ENCODE measurements at regions not wholly inside any gene's neighbourhood (a gene's known extent, or its start where the extent isn't known, plus 50 kb on each side); places are given as distances from the start of the nearest gene placed in this dataset.

DNA sequence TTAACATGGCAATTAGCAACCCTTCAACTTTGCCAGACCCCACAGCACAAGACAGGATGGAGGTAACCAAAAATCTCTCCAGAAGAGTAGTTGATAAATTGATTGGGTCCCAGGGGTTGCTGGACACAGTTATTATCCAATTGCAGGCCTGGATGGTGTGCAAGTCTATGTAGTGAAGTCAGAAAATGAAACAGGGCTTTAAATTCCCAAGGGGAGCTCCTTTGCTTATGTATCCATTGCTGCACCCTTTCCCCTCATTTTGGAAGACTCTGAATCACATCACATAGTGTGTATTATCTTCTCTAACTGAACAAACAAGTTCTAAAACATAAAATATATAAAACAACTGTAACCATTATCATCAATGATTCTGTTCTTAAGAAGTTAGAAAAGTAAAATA is 550.2 kb downstream of the LMO4 start:
- Histone ChIP-seq H3K9me3 (ENCODE audit: control insufficient read depth, insufficient read depth, low read length) (no peaks in the 10 kb centered on the region), H3K27ac (ENCODE audit: low read depth, low read length) (no peak overlapping the region), H3K4me1 (ENCODE audit: control insufficient read depth, insufficient read depth, low read length) (no peaks in the 10 kb centered on the region), H3K36me3 (ENCODE audit: control insufficient read depth, insufficient read depth, low read length) (no peaks in the 10 kb centered on the region), H3K27me3 (ENCODE audit: control insufficient read depth, insufficient read depth, low read length) (no peaks in the 10 kb centered on the region), H3K9ac (ENCODE audit: low read depth, low read length) (no peak overlapping the region), H3K4me3 (ENCODE audit: low read depth, low read length) (no peak overlapping the region)

- H3K4me3 ChIP-seq (ENCODE audit: low read depth, low read length), result no peak overlapping the region
- H3K9me3 ChIP-seq (ENCODE audit: control insufficient read depth, insufficient read depth, low read length), result no peaks in the 10 kb centered on the region
- H3K9ac ChIP-seq (ENCODE audit: low read depth, low read length), result no peak overlapping the region
- no peaks in the 10 kb centered on the region for H3K4me1 ChIP-seq (ENCODE audit: control insufficient read depth, insufficient read depth, low read length)
- H3K36me3 ChIP-seq (ENCODE audit: control insufficient read depth, insufficient read depth, low read length), result no peaks in the 10 kb centered on the region
- H3K27me3 ChIP-seq (ENCODE audit: control insufficient read depth, insufficient read depth, low read length), result no peaks in the 10 kb centered on the region
- H3K27ac ChIP-seq (ENCODE audit: low read depth, low read length), result no peak overlapping the region
Observed at GRCh38 chr1:87880098-87880760, 551.5 kb downstream of the LMO4 start.

DNA sequence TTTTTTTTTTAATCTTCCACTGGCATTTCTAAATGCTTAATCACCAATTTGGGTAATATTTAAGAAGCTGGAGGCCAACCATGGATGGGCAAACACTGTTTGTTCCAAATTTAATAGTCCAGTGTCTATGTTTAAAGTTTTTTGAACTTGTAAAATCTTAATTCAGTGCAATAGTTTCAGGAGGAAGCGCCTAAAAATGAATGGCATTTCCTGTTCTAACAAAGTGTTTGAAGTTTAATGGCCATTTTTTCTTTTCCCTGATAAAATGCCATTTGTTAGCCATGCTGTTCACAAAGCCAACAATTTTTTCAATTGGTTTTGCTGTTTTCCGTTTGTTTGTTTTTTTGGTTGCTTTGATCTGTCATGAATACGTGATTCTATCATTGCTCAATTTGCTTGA is 552.1 kb downstream of the LMO4 start:
- H3K27ac ChIP-seq (ENCODE audit: low read depth, low read length), result no peak overlapping the region
- no peaks in the 10 kb centered on the region for H3K36me3 ChIP-seq (ENCODE audit: control insufficient read depth, insufficient read depth, low read length)
- no peaks in the 10 kb centered on the region for H3K9me3 ChIP-seq (ENCODE audit: control insufficient read depth, insufficient read depth, low read length)

DNA sequence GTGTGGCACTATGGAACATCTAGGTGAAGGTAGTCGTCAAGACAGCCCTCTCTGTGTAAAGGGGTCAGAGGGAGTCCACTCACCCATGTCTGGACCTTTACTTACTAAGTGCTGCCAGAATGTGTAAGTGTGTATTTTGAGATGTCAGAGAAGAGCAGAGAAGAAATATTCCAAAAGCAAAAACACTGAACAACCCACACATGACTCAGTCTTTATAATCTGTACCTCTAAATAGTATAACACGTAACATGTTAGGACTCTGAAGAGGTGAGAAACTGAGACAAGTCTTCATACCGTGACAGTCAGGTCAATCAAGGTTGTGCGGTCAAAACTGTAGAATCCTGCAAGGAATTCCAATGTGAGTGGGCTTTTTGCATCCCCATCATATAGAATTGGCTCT is 555.2 kb downstream of the LMO4 start:
- H3K9me3 ChIP-seq (ENCODE audit: control insufficient read depth, insufficient read depth, low read length), result no peaks in the 10 kb centered on the region
- H3K4me1 ChIP-seq (ENCODE audit: control insufficient read depth, insufficient read depth, low read length), result no peaks in the 10 kb centered on the region
- no peaks in the 10 kb centered on the region for H3K36me3 ChIP-seq (ENCODE audit: control insufficient read depth, insufficient read depth, low read length)
- no peaks in the 10 kb centered on the region for H3K27me3 ChIP-seq (ENCODE audit: control insufficient read depth, insufficient read depth, low read length)
- H3K9ac ChIP-seq (ENCODE audit: low read depth, low read length), result no peak overlapping the region
- H3K4me3 ChIP-seq (ENCODE audit: low read depth, low read length), result no peak overlapping the region
- no peak overlapping the region for H3K27ac ChIP-seq (ENCODE audit: low read depth, low read length)

More for the DNA sequence above, 552.1 kb downstream of the LMO4 start:
- no peaks in the 10 kb centered on the region for H3K27me3 ChIP-seq (ENCODE audit: control insufficient read depth, insufficient read depth, low read length)
- no peaks in the 10 kb centered on the region for H3K4me1 ChIP-seq (ENCODE audit: control insufficient read depth, insufficient read depth, low read length)
- H3K4me3 ChIP-seq (ENCODE audit: low read depth, low read length), result no peak overlapping the region
- no peak overlapping the region for H3K9ac ChIP-seq (ENCODE audit: low read depth, low read length)

DNA sequence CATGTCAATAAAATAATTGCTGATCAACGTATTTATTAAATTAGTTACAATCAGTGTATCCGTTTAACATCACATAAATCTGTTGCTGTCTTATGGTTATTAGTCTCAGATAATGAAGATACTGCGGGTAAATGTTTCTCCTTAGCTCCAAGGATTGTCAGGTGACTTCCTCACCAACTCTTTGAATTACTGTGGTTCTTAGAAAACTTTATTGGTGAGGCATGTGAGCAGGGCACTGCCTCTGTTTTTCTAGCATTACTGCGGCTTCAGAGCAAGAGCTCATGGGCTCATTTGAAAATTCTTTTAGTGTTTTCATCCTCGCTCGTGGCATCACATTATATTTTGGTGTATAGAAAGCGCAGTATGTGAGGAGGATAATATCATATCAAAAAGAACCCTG is 555.9 kb downstream of the LMO4 start:
- Histone ChIP-seq H3K27me3 (ENCODE audit: control insufficient read depth, insufficient read depth, low read length) (no peaks in the 10 kb centered on the region), H3K4me1 (ENCODE audit: control insufficient read depth, insufficient read depth, low read length) (no peaks in the 10 kb centered on the region), H3K4me3 (ENCODE audit: low read depth, low read length) (no peak overlapping the region), H3K36me3 (ENCODE audit: control insufficient read depth, insufficient read depth, low read length) (no peaks in the 10 kb centered on the region), H3K9me3 (ENCODE audit: control insufficient read depth, insufficient read depth, low read length) (no peaks in the 10 kb centered on the region), H3K27ac (ENCODE audit: low read depth, low read length) (no peak overlapping the region), H3K9ac (ENCODE audit: low read depth, low read length) (no peak overlapping the region)

DNA sequence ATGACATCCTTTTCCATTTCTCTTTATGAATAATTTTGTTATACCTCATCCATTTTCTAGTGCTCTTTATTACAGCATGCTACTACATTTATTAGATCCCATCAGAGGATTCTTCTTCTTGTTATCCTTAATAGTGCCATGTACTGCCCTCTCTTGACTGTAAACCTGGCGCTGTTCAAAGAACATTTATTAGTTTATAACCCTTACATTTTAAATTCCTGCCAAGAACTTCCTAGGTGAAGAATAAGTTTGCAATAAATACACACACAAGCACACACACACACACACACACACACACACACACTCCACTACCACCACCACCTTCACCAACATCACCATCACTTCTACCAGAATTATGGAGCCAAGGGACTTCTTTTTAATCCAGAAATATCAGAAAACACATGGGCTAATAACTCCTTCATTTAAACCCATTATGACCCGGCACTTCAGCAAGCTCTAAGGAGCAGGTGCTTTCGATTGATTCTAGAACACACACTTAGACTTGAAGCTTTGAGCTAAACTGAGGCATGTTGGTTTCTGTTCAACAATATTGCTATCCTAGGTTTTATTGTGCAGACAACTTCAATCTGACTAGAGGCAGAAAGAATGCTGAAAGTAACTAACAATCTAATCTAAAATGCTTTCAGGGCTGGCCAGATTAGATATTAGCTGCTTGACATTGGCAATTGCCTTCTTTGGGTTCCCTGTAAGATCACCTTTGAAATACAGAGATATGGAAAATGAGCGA is 556.8 kb downstream of the LMO4 start:
- Histone ChIP-seq H3K27ac (ENCODE audit: low read depth, low read length) (no peak overlapping the region), H3K9me3 (ENCODE audit: control insufficient read depth, insufficient read depth, low read length) (no peaks in the 10 kb centered on the region), H3K4me1 (ENCODE audit: control insufficient read depth, insufficient read depth, low read length) (no peaks in the 10 kb centered on the region), H3K4me3 (ENCODE audit: low read depth, low read length) (no peak overlapping the region), H3K36me3 (ENCODE audit: control insufficient read depth, insufficient read depth, low read length) (no peaks in the 10 kb centered on the region), H3K9ac (ENCODE audit: low read depth, low read length) (no peak overlapping the region), H3K27me3 (ENCODE audit: control insufficient read depth, insufficient read depth, low read length) (no peaks in the 10 kb centered on the region)

GRCh38 chr1:87887100-87887499 is 558.4 kb downstream of the LMO4 start:
- no peaks in the 10 kb centered on the region for H3K27me3 ChIP-seq (ENCODE audit: control insufficient read depth, insufficient read depth, low read length)
- H3K36me3 ChIP-seq (ENCODE audit: control insufficient read depth, insufficient read depth, low read length), result no peaks in the 10 kb centered on the region
- no peak overlapping the region for H3K9ac ChIP-seq (ENCODE audit: low read depth, low read length)
- no peaks in the 10 kb centered on the region for H3K4me1 ChIP-seq (ENCODE audit: control insufficient read depth, insufficient read depth, low read length)
- H3K9me3 ChIP-seq (ENCODE audit: control insufficient read depth, insufficient read depth, low read length), result no peaks in the 10 kb centered on the region
- no peak overlapping the region for H3K4me3 ChIP-seq (ENCODE audit: low read depth, low read length)
- H3K27ac ChIP-seq (ENCODE audit: low read depth, low read length), result no peak overlapping the region

- no peak overlapping the region for H3K9ac ChIP-seq (ENCODE audit: low read depth, low read length)
- no peaks in the 10 kb centered on the region for H3K36me3 ChIP-seq (ENCODE audit: control insufficient read depth, insufficient read depth, low read length)
- H3K9me3 ChIP-seq (ENCODE audit: control insufficient read depth, insufficient read depth, low read length), result no peaks in the 10 kb centered on the region
- H3K27ac ChIP-seq (ENCODE audit: low read depth, low read length), result no peak overlapping the region
- H3K4me3 ChIP-seq (ENCODE audit: low read depth, low read length), result no peak overlapping the region
- H3K27me3 ChIP-seq (ENCODE audit: control insufficient read depth, insufficient read depth, low read length), result no peaks in the 10 kb centered on the region
- H3K4me1 ChIP-seq (ENCODE audit: control insufficient read depth, insufficient read depth, low read length), result no peaks in the 10 kb centered on the region
Observed at GRCh38 chr1:87888446-87888845, 559.8 kb downstream of the LMO4 start.

GRCh38 chr1:87894062-87894461 is 565.4 kb downstream of the LMO4 start:
- Histone ChIP-seq H3K27me3 (ENCODE audit: control insufficient read depth, insufficient read depth, low read length) (no peaks in the 10 kb centered on the region), H3K9ac (ENCODE audit: low read depth, low read length) (no peak overlapping the region), H3K27ac (ENCODE audit: low read depth, low read length) (no peak overlapping the region), H3K4me3 (ENCODE audit: low read depth, low read length) (no peak overlapping the region), H3K36me3 (ENCODE audit: control insufficient read depth, insufficient read depth, low read length) (no peaks in the 10 kb centered on the region), H3K4me1 (ENCODE audit: control insufficient read depth, insufficient read depth, low read length) (no peaks in the 10 kb centered on the region), H3K9me3 (ENCODE audit: control insufficient read depth, insufficient read depth, low read length) (no peaks in the 10 kb centered on the region)

DNA sequence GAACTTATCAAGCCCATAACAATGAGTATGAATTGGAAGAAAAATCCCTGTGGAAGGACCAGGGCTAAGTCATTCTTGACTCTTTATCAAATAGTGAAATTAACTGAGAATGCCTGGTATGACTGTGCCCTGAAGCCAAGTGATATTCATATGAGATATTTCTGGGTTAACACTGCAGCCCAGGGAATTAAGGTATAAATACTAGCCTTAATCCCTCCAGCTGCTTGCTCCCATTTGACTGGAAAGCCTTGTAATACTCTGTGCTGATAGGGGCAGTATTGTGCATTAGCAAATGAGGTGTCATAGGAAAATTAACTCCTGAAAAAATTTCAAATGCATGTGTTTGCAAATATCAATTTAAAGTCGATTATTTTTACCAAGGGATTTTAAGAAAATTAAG is 568.8 kb downstream of the LMO4 start:
- H3K27me3 ChIP-seq (ENCODE audit: control insufficient read depth, insufficient read depth, low read length), result no peaks in the 10 kb centered on the region
- no peaks in the 10 kb centered on the region for H3K4me1 ChIP-seq (ENCODE audit: control insufficient read depth, insufficient read depth, low read length)
- no peaks in the 10 kb centered on the region for H3K36me3 ChIP-seq (ENCODE audit: control insufficient read depth, insufficient read depth, low read length)
- H3K4me3 ChIP-seq (ENCODE audit: low read depth, low read length), result no peak overlapping the region
- no peak overlapping the region for H3K9ac ChIP-seq (ENCODE audit: low read depth, low read length)
- H3K9me3 ChIP-seq (ENCODE audit: control insufficient read depth, insufficient read depth, low read length), result no peaks in the 10 kb centered on the region
- no peak overlapping the region for H3K27ac ChIP-seq (ENCODE audit: low read depth, low read length)

- Histone ChIP-seq H3K36me3 (ENCODE audit: control insufficient read depth, insufficient read depth, low read length) (no peaks in the 10 kb centered on the region), H3K9ac (ENCODE audit: low read depth, low read length) (no peak overlapping the region), H3K27ac (ENCODE audit: low read depth, low read length) (no peak overlapping the region), H3K4me3 (ENCODE audit: low read depth, low read length) (no peak overlapping the region), H3K4me1 (ENCODE audit: control insufficient read depth, insufficient read depth, low read length) (no peaks in the 10 kb centered on the region; the same call in 1 of the 2 replicates), H3K27me3 (ENCODE audit: control insufficient read depth, insufficient read depth, low read length) (no peaks in the 10 kb centered on the region), H3K9me3 (ENCODE audit: control insufficient read depth, insufficient read depth, low read length) (no peaks in the 10 kb centered on the region)
Observed at GRCh38 chr1:87898431-87898830, 569.8 kb downstream of the LMO4 start.

All from HUES48 (cell line).